HL-60 (cell line): ENCODE measurements at regions not wholly inside any gene's neighbourhood (a gene's known extent, or its start where the extent isn't known, plus 50 kb on each side); places are given as distances from the start of the nearest gene placed in this dataset.

ENCODE experiments used
- DNase-seq, 2 experiments: peaks; one replicate each; pipeline ENCODE4 v3.0.0-alpha.2; 2010 to 2020; ENCODE audit warnings: low read depth in 1 of 2, low spot score in 1 of 2
- H3K27ac ChIP-seq: fragments of 250-450 bp; sonication (Bioruptor Pico); replicated peaks from 2 replicates; pipeline ENCODE4 v1.5.1; 2020; ENCODE audit warnings: mild to moderate bottlenecking, moderate library complexity
- H3K27me3 ChIP-seq: fragments of 250-450 bp; sonication (Bioruptor Pico); 2 replicates; pipeline ENCODE4 v1.5.1; 2021; ENCODE audit warnings: mild to moderate bottlenecking, moderate library complexity; ENCODE audit not compliant: insufficient read depth, poor library complexity, severe bottlenecking
- H3K4me3 ChIP-seq: replicated peaks from 2 replicates; pipeline ENCODE4 v1.5.1; 2011; ENCODE audit warnings: mild to moderate bottlenecking, control low read depth, low read length; ENCODE audit not compliant: insufficient read depth
- CTCF ChIP-seq: IDR thresholded peaks from one replicate; pipeline ENCODE4 v1.5.1; 2011; ENCODE audit warnings: low read length, control low read depth, inconsistent platforms; ENCODE audit not compliant: insufficient read depth
- GABPA ChIP-seq: IDR thresholded peaks from 2 replicates; pipeline ENCODE4 v1.6.1; 2012; ENCODE audit warnings: low read depth
- POLR2AphosphoS5 ChIP-seq: IDR thresholded peaks from 2 replicates; pipeline ENCODE4 v1.6.1; 2012; ENCODE audit warnings: low read depth
- SPI1 ChIP-seq: IDR thresholded peaks from 2 replicates; pipeline ENCODE4 v1.6.1; 2012; ENCODE audit warnings: low read depth, mild to moderate bottlenecking, borderline replicate concordance
- TF ChIP-seq, protein P1 (sequence below): IDR thresholded peaks from 2 replicates; pipeline ENCODE4 v1.6.1; 2012; ENCODE audit warnings: low read depth; ENCODE audit not compliant: insufficient replicate concordance

DNA sequence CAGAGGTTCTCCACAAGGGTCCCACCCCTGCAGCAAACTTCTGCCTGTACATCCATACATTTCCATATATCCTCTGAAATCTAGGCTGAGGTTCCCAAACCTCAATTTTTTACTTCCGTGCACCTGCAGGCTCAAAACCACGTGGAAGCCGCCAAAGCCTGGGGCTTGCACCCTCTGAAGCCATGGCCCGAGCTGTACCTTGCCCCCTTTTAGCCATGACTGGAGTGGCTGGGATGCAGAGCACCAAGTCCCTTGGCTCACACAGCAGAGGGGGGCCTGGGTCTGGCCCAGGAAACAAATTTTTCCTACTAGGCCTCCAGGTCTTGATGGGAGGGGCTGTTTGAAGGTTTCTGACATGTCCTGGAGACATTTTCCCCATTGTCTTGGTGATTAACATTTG, 84.4 kb downstream of the FSCB start:
- TF ChIP-seq SPI1 (no peak), GABPA (no peak), POLR2AphosphoS5 (no peak), CTCF (no peak)
- TF ChIP-seq, protein P1, sequence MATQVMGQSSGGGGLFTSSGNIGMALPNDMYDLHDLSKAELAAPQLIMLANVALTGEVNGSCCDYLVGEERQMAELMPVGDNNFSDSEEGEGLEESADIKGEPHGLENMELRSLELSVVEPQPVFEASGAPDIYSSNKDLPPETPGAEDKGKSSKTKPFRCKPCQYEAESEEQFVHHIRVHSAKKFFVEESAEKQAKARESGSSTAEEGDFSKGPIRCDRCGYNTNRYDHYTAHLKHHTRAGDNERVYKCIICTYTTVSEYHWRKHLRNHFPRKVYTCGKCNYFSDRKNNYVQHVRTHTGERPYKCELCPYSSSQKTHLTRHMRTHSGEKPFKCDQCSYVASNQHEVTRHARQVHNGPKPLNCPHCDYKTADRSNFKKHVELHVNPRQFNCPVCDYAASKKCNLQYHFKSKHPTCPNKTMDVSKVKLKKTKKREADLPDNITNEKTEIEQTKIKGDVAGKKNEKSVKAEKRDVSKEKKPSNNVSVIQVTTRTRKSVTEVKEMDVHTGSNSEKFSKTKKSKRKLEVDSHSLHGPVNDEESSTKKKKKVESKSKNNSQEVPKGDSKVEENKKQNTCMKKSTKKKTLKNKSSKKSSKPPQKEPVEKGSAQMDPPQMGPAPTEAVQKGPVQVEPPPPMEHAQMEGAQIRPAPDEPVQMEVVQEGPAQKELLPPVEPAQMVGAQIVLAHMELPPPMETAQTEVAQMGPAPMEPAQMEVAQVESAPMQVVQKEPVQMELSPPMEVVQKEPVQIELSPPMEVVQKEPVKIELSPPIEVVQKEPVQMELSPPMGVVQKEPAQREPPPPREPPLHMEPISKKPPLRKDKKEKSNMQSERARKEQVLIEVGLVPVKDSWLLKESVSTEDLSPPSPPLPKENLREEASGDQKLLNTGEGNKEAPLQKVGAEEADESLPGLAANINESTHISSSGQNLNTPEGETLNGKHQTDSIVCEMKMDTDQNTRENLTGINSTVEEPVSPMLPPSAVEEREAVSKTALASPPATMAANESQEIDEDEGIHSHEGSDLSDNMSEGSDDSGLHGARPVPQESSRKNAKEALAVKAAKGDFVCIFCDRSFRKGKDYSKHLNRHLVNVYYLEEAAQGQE = no peak
- H3K4me3 ChIP-seq = no peak overlapping the region
- no peaks in the 10 kb centered on the region for H3K27me3 ChIP-seq
- DNase-seq = no peak
- no peak overlapping the region for H3K27ac ChIP-seq

DNA sequence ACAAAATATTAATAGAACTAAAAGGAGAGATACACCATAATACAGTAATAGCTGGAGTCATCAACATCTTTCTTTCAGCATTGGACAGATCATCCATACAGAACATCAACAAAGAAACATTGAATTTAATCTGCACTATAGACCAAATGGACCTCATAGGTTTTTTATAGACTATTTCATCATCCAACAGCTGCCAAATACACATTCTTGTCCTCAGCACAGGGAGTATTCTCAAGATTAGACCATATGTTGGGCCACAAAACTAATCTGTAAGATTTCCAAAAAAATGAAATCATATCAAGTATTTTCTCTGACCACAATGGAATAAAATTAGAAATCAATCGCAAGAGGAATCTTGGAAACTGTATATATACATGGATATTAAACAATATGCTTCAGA, 86.9 kb downstream of the FSCB start:
- DNase-seq = no peak
- H3K4me3 ChIP-seq = no peak overlapping the region
- TF ChIP-seq CTCF (no peak), GABPA (no peak), POLR2AphosphoS5 (no peak), SPI1 (no peak)
- TF ChIP-seq, protein P1 = no peak
- H3K27me3 ChIP-seq = no peaks in the 10 kb centered on the region
- H3K27ac ChIP-seq = no peak overlapping the region

DNA sequence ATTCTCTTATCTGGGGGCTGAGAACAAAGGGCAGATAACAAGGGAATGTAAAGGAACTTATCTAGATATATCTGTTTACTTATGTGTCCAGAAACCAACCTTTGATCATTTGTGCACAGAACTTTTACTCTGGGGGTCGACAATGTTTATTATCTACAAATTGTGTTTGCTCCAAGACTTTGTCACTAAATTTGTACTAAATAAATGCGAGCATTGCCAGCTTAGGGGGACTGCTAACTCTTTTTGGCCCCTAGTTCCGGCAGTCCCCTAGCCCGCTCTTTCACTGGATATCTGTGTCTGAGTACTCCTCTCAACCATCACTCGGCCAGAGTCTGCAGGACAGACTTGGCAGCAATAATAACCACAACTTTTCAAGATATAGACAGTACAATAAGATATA, 88.2 kb downstream of the FSCB start:
- TF ChIP-seq GABPA = no peak
- TF ChIP-seq SPI1 = no peak
- TF ChIP-seq CTCF = no peak
- TF ChIP-seq, protein P1 = no peak
- TF ChIP-seq POLR2AphosphoS5 = no peak
- Histone ChIP-seq H3K27ac (no peak overlapping the region), H3K4me3 (no peak overlapping the region), H3K27me3 (no peaks in the 10 kb centered on the region)
- DNase-seq = no peak
